GM13976 (cell line): ENCODE measurements at regions not wholly inside any gene's neighbourhood (a gene's known extent, or its start where the extent isn't known, plus 50 kb on each side); places are given as distances from the start of the nearest gene placed in this dataset.

Source experiments
- DNase-seq: peaks from one replicate; pipeline ENCODE4 v3.0.0; 2012; ENCODE audit warnings: low spot score
- in situ Hi-C: fragments of 300-500 bp; cut with MboI; formaldehyde crosslinking; loops from one replicate; pipeline ENCODE4 v1.12.0; 2022; ENCODE audit warnings: low sequenced_read_pairs, mixed read lengths, inconsistent platforms; ENCODE audit not compliant: unreplicated experiment
- TF ChIP-seq, protein P1 (sequence below): IDR thresholded peaks from 2 replicates; pipeline ENCODE4 v1.5.1; 2012; ENCODE audit warnings: borderline replicate concordance, mild to moderate bottlenecking; ENCODE audit not compliant: insufficient read depth; ENCODE audit errors: extremely low read depth, missing control alignments, control extremely low read depth

DNA sequence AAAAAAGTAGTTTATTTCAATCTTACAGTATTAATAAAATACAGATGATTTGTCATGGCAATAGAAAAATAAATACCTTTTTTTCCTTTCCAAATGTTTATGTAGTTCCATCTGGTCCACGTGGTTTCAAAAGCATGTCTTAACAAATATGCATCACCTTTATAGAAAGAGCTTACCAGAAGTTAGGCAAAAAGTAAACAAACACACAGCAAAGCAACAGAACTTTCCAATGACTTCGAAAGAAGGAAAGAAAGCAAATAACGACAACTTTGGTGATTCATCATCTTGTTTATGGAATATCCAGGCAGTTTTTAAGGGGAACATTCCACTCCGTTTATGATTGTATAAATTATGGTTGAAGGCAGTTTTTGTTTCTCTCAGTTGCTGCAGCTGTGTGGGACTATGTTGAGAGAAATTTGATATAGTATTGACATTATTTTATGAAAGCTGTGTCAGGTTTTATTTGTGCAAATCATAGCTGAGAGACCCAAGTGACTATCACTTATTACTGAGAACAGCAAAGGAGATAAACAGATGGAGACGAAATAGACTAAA is 203.1 kb downstream of the CDC14C start:
- no peak for DNase-seq
- TF ChIP-seq, protein P1, sequence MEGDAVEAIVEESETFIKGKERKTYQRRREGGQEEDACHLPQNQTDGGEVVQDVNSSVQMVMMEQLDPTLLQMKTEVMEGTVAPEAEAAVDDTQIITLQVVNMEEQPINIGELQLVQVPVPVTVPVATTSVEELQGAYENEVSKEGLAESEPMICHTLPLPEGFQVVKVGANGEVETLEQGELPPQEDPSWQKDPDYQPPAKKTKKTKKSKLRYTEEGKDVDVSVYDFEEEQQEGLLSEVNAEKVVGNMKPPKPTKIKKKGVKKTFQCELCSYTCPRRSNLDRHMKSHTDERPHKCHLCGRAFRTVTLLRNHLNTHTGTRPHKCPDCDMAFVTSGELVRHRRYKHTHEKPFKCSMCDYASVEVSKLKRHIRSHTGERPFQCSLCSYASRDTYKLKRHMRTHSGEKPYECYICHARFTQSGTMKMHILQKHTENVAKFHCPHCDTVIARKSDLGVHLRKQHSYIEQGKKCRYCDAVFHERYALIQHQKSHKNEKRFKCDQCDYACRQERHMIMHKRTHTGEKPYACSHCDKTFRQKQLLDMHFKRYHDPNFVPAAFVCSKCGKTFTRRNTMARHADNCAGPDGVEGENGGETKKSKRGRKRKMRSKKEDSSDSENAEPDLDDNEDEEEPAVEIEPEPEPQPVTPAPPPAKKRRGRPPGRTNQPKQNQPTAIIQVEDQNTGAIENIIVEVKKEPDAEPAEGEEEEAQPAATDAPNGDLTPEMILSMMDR = no peak
- in situ Hi-C loops = no loop called here

DNA sequence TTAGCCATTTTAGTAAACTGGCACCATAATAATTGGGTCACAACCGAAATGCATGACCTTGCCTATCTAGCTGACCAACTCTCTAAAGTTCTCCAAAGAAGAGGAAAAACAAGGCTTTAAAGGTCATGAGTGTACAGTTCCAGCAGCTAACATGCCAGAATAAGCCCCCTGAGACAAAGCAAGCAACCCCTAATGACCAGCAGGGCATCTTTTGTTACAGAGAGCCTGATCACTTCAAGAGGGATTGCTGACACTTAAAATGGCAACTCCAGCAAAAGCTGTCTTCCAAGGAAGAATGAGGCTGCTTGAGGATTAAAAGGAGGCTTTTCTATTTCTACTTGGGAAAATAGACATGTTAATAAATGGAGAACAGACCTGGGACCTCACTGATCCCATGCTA is 213.6 kb downstream of the CDC14C start:
- in situ Hi-C loops = no loop called here
- DNase-seq = no peak
- TF ChIP-seq, protein P1 = no peak

DNA sequence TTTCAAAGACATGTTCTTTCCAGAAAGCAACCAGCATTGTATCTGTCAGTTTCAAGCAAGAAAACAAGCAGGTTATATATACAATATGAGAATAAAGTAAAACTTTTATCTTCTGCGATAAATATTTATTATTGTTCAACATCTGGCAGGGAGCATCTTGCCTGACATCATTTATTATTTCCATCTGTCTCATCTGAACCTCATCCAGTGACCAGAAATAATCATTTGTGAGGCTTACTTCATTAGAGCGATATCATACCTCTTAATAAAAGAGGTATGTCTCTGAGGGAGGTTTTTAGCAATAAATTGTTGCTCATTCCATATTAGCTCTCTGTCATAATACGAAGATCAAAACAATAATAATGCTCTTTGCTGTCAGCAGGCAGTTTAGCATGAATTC is 226.1 kb downstream of the CDC14C start:
- TF ChIP-seq, protein P1 = no peak
- in situ Hi-C loops = no loop called here
- no peak for DNase-seq

DNA sequence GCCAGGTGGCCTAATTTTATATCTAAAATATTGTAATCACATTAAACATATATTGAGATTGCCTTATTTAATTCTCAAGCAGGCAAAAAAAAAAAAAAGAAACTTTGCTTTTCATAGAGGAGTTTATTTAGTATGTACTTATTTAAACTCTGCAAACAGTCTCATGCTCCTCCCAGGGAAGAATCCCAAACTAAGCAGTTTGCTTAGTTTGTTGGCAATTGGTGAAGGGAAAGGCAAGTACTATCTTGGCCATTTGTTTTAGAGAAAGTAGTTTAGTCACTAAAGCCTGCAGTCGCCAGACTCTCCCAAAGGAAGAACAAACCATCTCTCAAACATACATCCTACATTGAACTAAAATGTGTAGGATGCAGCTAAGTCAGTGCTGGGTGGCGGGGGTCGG is 226.8 kb downstream of the CDC14C start:
- in situ Hi-C loops = no loop called here
- no peak for DNase-seq
- TF ChIP-seq, protein P1 = no peak

DNA sequence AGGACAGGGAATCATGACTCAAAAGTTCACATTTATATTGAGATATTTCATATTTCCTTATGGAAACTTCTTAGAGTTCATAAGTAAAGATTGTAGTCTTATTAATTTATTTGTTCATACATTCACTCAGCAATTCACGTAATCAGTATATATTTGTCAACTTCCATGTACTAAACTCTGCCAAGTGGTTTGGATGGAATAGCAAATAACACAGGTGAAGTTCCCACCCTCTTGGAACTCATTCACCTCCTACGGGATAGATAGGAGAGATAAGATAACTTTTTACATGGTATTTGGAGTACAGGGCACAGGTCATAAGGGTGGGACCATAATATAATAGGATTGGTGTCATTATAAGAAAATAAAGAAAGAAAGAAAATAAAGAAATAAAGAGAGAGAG is 234.0 kb downstream of the CDC14C start:
- DNase-seq = no peak

DNA sequence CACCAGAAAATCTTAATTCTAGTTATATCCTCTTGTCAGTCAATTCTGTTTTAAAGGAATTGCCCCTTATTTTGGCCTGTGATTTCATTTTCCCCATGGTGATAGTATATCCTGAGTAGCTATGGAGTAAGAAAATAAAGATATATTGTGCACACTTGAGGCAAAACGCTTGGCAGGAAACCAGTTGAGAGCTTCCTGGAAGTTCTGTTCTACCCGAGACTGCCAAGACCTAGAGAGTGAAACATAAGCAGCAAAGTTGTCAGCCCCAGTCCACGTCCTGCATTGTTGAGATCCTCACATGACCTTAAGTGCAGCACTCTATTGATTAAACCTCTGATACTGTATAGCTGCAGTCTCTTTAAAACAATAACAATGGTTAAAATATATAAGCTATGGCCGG is 235.2 kb downstream of the CDC14C start:
- no peak for DNase-seq
- in situ Hi-C loops = no loop called here
- TF ChIP-seq, protein P1 = no peak

More for the DNA sequence above, 234.0 kb downstream of the CDC14C start:
- in situ Hi-C loops = no loop called here
- TF ChIP-seq, protein P1 = no peak

DNA sequence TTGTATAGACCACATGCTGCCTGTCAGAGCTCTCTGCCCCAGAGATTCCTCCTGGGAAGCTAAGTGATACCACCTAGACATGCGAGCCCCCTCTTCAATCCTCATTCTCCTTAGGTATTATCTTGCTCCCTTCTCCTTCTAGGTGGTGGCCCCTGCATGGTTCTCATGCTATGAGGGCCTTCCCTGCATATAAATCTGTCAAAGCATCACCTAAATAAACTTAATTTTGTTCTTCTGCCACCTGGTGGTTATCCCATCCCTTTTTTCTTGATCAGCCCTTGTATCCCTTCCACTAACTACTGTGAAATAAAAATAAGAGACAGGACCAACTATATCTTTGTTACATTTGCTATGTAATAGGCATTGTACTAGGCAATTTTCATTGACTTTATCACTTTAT is 242.1 kb downstream of the CDC14C start:
- in situ Hi-C loops = no loop called here
- DNase-seq = no peak
- TF ChIP-seq, protein P1 = no peak
